Parathyroid adenoma (tissue), 2 donors: ENCODE measurements at regions not wholly inside any gene's neighbourhood (a gene's known extent, or its start where the extent isn't known, plus 50 kb on each side); places are given as distances from the start of the nearest gene placed in this dataset.
A peak's percentile ranks its signal among the peaks of the same experiment; 100 is the strongest.

ENCODE experiments used
- H2AFZ ChIP-seq: fragments of 300-600 bp; sonication (generic); one replicate; pipeline ENCODE4 v1.7.0; 2017; ENCODE audit warnings: antibody characterized with exemption, mild to moderate bottlenecking
- H3K27ac ChIP-seq: fragments of 300-600 bp; sonication (generic); one replicate; pipeline ENCODE4 v1.7.0; 2017
- H3K27me3 ChIP-seq: fragments of 300-600 bp; sonication (generic); one replicate; pipeline ENCODE4 v1.7.0; 2017; ENCODE audit warnings: low read length; ENCODE audit not compliant: control insufficient read depth, insufficient read depth
- H3K36me3 ChIP-seq: fragments of 300-600 bp; sonication (generic); one replicate; pipeline ENCODE4 v1.7.0; 2017; ENCODE audit warnings: low read length; ENCODE audit not compliant: control insufficient read depth, insufficient read depth
- H3K4me1 ChIP-seq: fragments of 300-600 bp; sonication (generic); one replicate; pipeline ENCODE4 v1.7.0; 2017; ENCODE audit warnings: control low read depth
- H3K4me2 ChIP-seq: fragments of 300-600 bp; sonication (generic); one replicate; pipeline ENCODE4 v1.7.0; 2017; ENCODE audit warnings: low read length
- H3K4me3 ChIP-seq: fragments of 300-600 bp; sonication (generic); one replicate; pipeline ENCODE4 v1.7.0; 2017; ENCODE audit warnings: low read depth, low read length
- H3K79me2 ChIP-seq: fragments of 300-600 bp; sonication (generic); one replicate; pipeline ENCODE4 v1.7.0; 2017; ENCODE audit warnings: control low read depth
- H3K9ac ChIP-seq: fragments of 300-600 bp; sonication (generic); one replicate; pipeline ENCODE4 v1.7.0; 2017; ENCODE audit warnings: mild to moderate bottlenecking
- H3K9me3 ChIP-seq: fragments of 300-600 bp; sonication (generic); one replicate; pipeline ENCODE4 v1.7.0; 2017; ENCODE audit warnings: low read length; ENCODE audit not compliant: control insufficient read depth
- TF ChIP-seq, protein P1 (sequence below): fragments of 300-600 bp; sonication (generic); IDR thresholded peaks from one replicate; pipeline ENCODE4 v1.7.0; 2017; ENCODE audit warnings: antibody characterized with exemption, mild to moderate bottlenecking
- donor health status: primary hyperparathyroidism.

DNA sequence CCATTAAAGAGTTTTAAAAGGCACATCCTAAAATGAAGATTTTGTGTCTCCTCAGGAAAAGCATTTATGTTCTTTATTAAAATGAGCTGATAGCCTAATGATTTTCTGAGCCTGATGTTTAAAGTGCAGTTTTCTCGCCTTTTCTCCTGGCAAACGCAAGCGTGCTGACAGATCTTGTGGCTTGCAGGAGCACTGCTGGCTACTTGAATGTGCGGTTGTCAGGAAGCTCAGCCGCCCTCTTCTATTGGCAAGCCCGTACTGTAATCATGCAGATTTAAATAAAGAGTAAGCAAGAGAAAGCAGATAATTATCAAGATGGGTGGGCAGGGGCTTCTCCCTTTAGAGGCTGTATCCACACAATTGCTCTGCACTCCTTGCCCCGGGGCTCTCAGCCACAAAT is 139.5 kb upstream of the SPHKAP start:
- Histone ChIP-seq H3K79me2 (no peaks in the 10 kb centered on the region), H3K27me3 (no peaks in the 10 kb centered on the region), H3K4me3 (no peak overlapping the region), H3K9ac (no peak overlapping the region), H2AFZ (no peak overlapping the region), H3K27ac (no peak overlapping the region), H3K36me3 (no peaks in the 10 kb centered on the region), H3K4me1 (no peaks in the 10 kb centered on the region), H3K4me2 (no peak overlapping the region), H3K9me3 (no peaks in the 10 kb centered on the region)
- TF ChIP-seq, protein P1, sequence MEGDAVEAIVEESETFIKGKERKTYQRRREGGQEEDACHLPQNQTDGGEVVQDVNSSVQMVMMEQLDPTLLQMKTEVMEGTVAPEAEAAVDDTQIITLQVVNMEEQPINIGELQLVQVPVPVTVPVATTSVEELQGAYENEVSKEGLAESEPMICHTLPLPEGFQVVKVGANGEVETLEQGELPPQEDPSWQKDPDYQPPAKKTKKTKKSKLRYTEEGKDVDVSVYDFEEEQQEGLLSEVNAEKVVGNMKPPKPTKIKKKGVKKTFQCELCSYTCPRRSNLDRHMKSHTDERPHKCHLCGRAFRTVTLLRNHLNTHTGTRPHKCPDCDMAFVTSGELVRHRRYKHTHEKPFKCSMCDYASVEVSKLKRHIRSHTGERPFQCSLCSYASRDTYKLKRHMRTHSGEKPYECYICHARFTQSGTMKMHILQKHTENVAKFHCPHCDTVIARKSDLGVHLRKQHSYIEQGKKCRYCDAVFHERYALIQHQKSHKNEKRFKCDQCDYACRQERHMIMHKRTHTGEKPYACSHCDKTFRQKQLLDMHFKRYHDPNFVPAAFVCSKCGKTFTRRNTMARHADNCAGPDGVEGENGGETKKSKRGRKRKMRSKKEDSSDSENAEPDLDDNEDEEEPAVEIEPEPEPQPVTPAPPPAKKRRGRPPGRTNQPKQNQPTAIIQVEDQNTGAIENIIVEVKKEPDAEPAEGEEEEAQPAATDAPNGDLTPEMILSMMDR: no peak

DNA sequence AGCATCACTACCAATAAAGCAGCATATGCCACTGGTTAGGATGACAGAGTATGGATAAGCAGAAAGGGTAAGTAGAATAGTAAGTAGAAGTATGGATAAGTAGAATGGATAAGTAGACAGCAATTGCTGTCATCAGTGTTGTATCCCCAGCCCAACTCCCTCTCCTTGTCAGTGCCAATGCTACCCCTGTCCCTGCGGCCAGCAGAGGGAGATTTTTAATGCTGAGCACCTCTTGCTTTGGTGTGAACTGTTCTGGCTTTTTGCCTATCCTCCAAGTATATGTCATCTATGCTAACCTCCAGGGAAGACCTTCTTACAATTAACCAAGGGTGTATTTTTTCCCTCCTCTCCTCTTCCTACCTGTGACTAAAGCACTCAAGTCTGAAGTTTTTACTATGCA is 136.7 kb upstream of the SPHKAP start:
- Histone ChIP-seq H3K27me3 (no peaks in the 10 kb centered on the region), H3K4me1 (no peaks in the 10 kb centered on the region), H3K36me3 (no peaks in the 10 kb centered on the region), H3K4me2 (no peak overlapping the region), H3K4me3 (no peak overlapping the region), H2AFZ (peak overlapping the region; percentile 35), H3K27ac (no peak overlapping the region), H3K79me2 (no peaks in the 10 kb centered on the region), H3K9ac (no peak overlapping the region), H3K9me3 (no peaks in the 10 kb centered on the region)
- TF ChIP-seq, protein P1: peak; percentile 33

DNA sequence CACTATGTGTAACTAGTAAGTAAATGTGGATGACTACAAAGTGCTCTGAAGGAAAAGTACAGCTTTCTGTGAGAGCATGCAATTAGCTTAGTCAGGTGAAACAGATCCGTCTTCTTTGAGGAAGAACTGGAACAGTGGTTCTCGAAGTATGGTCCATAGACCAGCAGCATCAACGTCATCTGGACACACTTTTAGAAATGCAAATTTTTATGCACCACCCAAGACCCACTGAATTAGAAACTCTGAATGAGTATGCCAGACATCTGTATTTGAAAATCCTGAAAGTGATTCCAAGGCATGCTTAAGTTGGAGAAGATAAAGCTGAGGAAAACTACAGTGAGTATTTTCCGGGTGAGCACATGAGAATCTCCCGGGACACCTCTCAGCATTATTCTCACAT is 130.7 kb upstream of the SPHKAP start:
- Histone ChIP-seq H3K4me1 (no peaks in the 10 kb centered on the region), H3K9ac (no peak overlapping the region), H3K9me3 (no peaks in the 10 kb centered on the region), H3K36me3 (no peaks in the 10 kb centered on the region), H3K4me2 (no peak overlapping the region), H2AFZ (no peak overlapping the region), H3K4me3 (no peak overlapping the region), H3K79me2 (no peaks in the 10 kb centered on the region), H3K27me3 (no peaks in the 10 kb centered on the region), H3K27ac (no peak overlapping the region)
- TF ChIP-seq, protein P1: no peak

DNA sequence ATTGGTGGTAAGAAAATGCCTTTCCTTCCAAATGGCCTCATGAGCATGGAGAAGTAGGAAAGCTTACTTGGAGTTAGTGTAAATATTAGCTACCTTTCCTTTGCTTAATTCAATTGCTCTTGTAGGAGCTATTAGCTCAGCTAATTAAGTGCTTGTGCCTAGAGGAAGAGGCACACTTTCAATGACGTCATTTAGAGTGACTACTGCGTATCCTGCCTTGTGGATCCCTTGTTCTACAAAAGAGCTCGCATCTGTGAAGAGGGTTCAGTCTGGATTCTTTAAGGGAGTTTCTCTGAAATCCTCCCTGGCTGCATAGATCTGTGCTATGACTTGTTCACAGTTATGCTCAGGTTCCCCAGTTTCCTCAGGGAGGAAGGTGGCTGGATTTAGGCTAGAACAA is 122.5 kb upstream of the SPHKAP start:
- no peaks in the 10 kb centered on the region for H3K36me3 ChIP-seq
- H3K9ac ChIP-seq: no peak overlapping the region

More for the DNA sequence above, 122.5 kb upstream of the SPHKAP start:
- Histone ChIP-seq H3K9me3 (no peaks in the 10 kb centered on the region), H2AFZ (no peak overlapping the region), H3K79me2 (no peaks in the 10 kb centered on the region), H3K4me2 (no peak overlapping the region), H3K27me3 (no peaks in the 10 kb centered on the region), H3K4me3 (no peak overlapping the region), H3K27ac (no peak overlapping the region), H3K4me1 (no peaks in the 10 kb centered on the region)
- TF ChIP-seq, protein P1: no peak
